PC-9 (cell line): ENCODE measurements at regions not wholly inside any gene's neighbourhood (a gene's known extent, or its start where the extent isn't known, plus 50 kb on each side); places are given as distances from the start of the nearest gene placed in this dataset.

Experiments
- EZH2 ChIP-seq: fragments of 200-600 bp; sonication (generic); IDR thresholded peaks from 2 replicates; pipeline ENCODE4 v1.8.0; 2017; ENCODE audit warnings: antibody characterized with exemption, low read depth
- TF ChIP-seq, protein P1 (sequence below): fragments of 200-600 bp; sonication (generic); conservative IDR thresholded peaks from 2 replicates; pipeline ENCODE4 v1.6.1; 2017; ENCODE audit warnings: mixed run types, antibody characterized with exemption, mild to moderate bottlenecking, moderate library complexity

DNA sequence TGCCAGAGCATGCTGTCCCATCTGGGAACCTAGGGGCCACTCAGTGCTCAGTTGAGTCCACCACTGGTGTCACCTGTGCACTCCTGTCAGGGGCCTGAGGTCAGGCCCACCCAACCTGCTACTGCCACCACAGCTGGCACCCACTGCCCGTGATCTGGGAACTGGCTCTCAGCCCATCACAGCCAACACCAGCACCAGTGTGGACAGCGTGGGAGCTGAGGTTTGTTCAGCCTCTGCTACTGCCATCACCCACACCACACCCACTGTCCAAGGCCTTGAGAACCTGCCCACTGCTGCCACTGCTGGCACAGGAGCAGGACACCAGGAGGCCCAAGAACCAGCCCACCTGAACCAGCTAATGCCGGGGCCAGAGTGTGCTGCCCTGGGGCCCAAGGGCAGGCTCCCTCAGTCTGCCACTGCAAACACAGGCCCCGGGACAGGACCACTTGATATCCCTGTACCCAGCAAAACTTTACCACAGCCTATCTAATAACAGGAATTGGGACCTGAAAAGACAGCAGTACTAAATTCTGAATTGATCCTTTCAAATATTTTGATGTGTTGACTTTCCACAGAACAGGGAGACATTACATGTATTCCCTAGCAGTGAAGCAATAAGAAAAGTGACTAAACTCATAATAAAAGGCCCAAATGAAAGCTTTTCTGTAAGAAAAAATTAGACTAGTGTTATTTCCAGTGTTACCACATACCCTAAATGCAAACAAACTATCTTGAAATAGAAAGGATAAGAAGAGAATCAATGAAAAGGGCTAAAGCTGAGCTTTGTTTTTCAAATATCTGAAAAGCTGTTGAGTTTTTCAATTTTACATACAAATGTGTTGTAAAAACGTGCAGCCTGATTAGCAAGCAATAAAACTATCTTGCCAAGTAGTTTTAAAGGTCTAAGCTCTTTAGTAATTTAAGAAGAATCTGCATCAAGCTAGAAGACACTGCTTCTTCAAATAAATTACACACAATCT, 640.7 kb downstream of the METTL4 start:
- TF ChIP-seq, protein P1, sequence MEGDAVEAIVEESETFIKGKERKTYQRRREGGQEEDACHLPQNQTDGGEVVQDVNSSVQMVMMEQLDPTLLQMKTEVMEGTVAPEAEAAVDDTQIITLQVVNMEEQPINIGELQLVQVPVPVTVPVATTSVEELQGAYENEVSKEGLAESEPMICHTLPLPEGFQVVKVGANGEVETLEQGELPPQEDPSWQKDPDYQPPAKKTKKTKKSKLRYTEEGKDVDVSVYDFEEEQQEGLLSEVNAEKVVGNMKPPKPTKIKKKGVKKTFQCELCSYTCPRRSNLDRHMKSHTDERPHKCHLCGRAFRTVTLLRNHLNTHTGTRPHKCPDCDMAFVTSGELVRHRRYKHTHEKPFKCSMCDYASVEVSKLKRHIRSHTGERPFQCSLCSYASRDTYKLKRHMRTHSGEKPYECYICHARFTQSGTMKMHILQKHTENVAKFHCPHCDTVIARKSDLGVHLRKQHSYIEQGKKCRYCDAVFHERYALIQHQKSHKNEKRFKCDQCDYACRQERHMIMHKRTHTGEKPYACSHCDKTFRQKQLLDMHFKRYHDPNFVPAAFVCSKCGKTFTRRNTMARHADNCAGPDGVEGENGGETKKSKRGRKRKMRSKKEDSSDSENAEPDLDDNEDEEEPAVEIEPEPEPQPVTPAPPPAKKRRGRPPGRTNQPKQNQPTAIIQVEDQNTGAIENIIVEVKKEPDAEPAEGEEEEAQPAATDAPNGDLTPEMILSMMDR, result no peak
- no peak for TF ChIP-seq EZH2
